ENCODE measurements at regions not wholly inside any gene's neighbourhood (a gene's known extent, or its start where the extent isn't known, plus 50 kb on each side); places are given as distances from the start of the nearest gene placed in this dataset.
A peak's percentile ranks its signal among the peaks of the same experiment; 100 is the strongest.

GRCh38 chr14:95437715-95438114 lies 78.7 kb downstream of the SYNE3 start:
- Histone ChIP-seq H3K27me3 (no peaks in the 10 kb centered on the region), H3K9me3 (no peaks in the 10 kb centered on the region), H3K4me3 (no peak overlapping the region), H3K36me3 (no peaks in the 10 kb centered on the region), H3K4me1 (no peaks in the 10 kb centered on the region), H3K9ac (ENCODE audit: low read depth in 2 of 2, low read length in 2 of 2) (no peak overlapping the region), H3K27ac (no peak overlapping the region)
- no peak for TF ChIP-seq CTCF (IDR thresholded peaks at IDR 0.05)
- intact Hi-C loops (cut with DNase I) = loop anchor here (10.0 kb wide), 1 partner anchor 337 kb away; no protein-coding TSS in a partner anchor
- no peak for DNase-seq

GRCh38 chr14:95436354-95436753 lies 80.1 kb downstream of the SYNE3 start:
- Histone ChIP-seq H3K27me3 (no peaks in the 10 kb centered on the region), H3K9ac (ENCODE audit: low read depth in 2 of 2, low read length in 2 of 2) (no peak overlapping the region), H3K4me3 (no peak overlapping the region), H3K27ac (no peak overlapping the region), H3K4me1 (no peaks in the 10 kb centered on the region), H3K36me3 (no peaks in the 10 kb centered on the region), H3K9me3 (no peaks in the 10 kb centered on the region)
- TF ChIP-seq CTCF (IDR thresholded peaks at IDR 0.05) = no peak
- intact Hi-C loops (cut with DNase I) = loop anchor here (10.0 kb wide), 1 partner anchor 338 kb away; no protein-coding TSS in a partner anchor
- DNase-seq = no peak

GRCh38 chr14:95434121-95434520 lies 82.3 kb downstream of the SYNE3 start:
- Histone ChIP-seq H3K4me3 (no peak overlapping the region), H3K27ac (no peak overlapping the region), H3K4me1 (no peaks in the 10 kb centered on the region), H3K27me3 (no peaks in the 10 kb centered on the region), H3K9ac (ENCODE audit: low read depth in 2 of 2, low read length in 2 of 2) (no peak overlapping the region), H3K9me3 (no peaks in the 10 kb centered on the region), H3K36me3 (no peaks in the 10 kb centered on the region)
- no peak for TF ChIP-seq CTCF (IDR thresholded peaks at IDR 0.05)
- DNase-seq = no peak
- intact Hi-C loops (cut with DNase I) = loop anchor here (5.0 to 10.0 kb wide), 3 partner anchors 332 to 747 kb away; no protein-coding TSS in a partner anchor

GRCh38 chr14:95433094-95433478 lies 83.4 kb downstream of the SYNE3 start:
- no peak for DNase-seq
- Histone ChIP-seq H3K9ac (ENCODE audit: low read depth in 2 of 2, low read length in 2 of 2) (no peak overlapping the region), H3K27ac (no peak overlapping the region), H3K9me3 (no peaks in the 10 kb centered on the region), H3K4me3 (no peak overlapping the region), H3K4me1 (no peaks in the 10 kb centered on the region), H3K36me3 (no peaks in the 10 kb centered on the region), H3K27me3 (no peaks in the 10 kb centered on the region)
- TF ChIP-seq CTCF (IDR thresholded peaks at IDR 0.05) = no peak
- intact Hi-C loops (cut with DNase I) = loop anchor here (5.0 to 10.0 kb wide), 3 partner anchors 331 to 746 kb away; no protein-coding TSS in a partner anchor

DNA sequence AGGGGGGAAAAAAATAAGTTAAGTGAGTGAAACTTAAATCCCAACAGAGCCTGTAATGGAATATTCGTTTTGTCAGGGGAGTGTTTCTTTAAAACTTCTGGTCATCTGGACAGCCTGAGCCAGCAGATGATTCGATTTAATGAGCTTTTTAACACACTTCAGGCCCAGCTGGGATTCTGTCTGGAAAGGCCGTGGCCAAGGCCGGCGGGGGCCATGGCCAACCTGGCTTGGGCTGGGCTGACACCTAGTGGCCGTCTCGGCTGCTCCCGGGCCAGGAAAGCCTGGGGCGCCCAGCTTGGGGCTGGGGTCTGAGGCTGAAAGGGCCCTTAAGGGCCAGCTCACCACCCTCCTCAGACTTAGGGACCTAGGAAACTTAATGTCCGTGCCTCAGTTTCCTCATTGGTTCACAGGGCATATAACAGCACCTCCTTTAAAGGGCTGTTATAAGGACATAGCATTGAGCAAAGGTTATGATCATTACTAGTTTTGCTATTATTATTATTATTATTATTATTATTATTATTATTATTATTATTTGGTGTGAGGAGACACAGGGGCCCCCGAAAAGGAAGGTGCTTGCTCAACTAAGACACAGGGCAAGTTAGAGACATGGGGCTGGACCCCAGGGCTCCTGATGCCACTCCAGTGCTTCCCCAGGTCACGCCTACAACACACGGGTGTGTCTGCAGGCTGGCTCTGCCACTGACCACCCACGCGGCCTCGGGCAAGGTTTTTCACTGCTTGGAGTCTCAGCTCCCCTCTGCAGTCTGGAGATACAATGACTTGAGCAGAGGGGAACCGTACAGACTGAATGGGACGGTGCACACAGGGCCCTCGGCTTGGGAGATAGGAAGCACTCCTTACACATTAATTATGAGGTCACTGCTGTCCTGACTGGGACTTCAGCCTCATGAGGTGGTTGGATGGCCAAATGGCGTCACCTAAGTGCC lies 84.0 kb downstream of the SYNE3 start:
- H3K9ac ChIP-seq (ENCODE audit: low read depth in 2 of 2, low read length in 2 of 2) = no peak overlapping the region
- peak; percentile 56 for DNase-seq
- TF ChIP-seq CTCF (IDR thresholded peaks at IDR 0.05) = peak; percentile 63
- H3K36me3 ChIP-seq = no peaks in the 10 kb centered on the region
- H3K27ac ChIP-seq = no peak overlapping the region
- no peak overlapping the region for H3K4me3 ChIP-seq
- H3K4me1 ChIP-seq = no peaks in the 10 kb centered on the region
- H3K27me3 ChIP-seq = no peaks in the 10 kb centered on the region
- intact Hi-C loops (cut with DNase I) = loop anchor here (5.0 to 10.0 kb wide), 3 partner anchors 330 to 745 kb away; no protein-coding TSS in a partner anchor
- H3K9me3 ChIP-seq = no peaks in the 10 kb centered on the region

Data from colonic mucosa (tissue), 4 donors.